Activated CD4-positive, alpha-beta T cell treated with anti-CD3 and anti-CD28 coated beads, Interleukin-2, amount 50 U/mL, for 16 hours (primary cell): ENCODE measurements at regions not wholly inside any gene's neighbourhood (a gene's known extent, or its start where the extent isn't known, plus 50 kb on each side); places are given as distances from the start of the nearest gene placed in this dataset.

ENCODE experiments used
- DNase-seq: peaks from one replicate; pipeline ENCODE4 v3.0.0-alpha.2; 2020

DNA sequence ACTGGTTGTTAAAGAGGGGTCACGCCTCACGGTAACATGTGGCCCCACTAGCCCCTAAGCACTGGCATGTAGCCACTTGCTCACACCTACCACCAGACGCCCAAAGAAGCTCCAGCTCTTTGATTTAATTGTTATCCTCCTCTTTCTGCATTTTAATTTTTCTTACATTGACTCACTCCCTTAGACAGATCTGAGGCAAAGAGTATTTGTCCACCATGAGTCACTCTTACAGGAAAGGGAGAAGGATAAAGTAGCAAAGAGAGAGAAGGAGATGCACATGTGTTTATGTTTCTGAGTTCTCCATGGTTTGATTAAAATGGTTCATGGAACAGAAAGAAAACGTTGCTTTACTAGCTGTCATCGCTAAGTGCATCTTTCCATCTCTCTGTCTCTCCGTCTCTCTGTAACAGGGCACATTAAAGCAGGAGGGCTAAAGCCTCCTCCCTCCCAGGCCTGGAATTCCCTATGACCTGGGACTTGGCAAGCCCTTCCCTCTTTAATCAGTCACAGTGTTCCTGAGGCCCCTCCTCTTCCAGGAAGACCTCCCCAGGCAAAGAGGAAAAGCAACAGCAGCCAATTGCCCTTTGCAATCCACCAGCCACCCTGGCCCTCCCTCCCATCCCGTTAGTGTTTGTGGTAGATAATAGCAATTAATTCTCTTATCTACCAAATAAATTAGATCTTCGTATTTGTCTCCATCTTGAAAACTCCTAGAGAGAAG is 112.8 kb upstream of the TSHZ2 start:
- no peak for DNase-seq

DNA sequence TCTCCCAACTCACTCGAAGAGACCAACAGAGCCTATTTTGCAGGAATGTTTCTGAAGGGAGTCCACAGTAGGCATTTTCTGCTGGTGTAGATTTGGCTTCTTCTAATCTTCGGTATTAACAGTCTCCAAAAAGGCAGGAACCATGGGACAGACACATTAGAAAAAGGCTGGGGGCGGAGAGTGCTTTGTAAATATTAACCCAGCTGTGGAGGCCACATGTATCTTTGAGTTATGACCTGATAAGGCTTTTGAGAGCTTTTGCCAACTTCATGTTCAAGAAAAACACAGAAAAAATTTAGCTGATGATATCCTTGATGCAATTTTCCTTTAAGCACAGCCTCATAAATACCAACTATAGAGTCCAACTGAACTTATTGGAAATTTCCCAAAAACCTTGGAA is 119.4 kb upstream of the TSHZ2 start:
- DNase-seq: no peak

DNA sequence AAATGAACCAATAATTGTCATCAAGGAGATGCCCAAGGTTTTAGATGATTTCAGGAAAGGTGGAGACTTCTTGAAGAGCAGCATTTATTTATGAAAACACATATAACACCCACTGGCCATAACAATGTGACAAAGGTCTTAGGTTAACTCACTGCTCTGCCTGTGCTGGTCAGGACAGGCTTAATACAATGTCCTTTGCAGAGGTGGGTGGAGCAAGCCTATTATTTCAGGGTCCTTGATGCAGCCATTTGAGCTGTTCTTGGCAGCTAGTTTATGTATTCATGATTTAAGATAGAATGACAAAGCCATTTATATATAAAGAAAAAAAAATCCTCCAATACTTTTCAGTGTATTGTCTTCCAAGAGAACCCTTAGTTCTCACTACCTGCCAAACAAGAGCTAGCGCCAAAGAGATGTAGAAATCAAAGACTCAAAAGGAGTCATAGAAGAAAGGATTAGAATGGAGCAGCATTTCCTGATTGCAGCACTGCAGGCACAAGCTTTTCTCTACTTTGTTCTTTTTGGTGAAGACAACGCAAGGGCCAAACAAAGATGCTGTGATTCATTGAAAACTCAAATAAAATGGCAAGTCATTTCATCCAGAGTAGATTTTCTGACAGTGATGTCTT is 124.3 kb upstream of the TSHZ2 start:
- no peak for DNase-seq

DNA sequence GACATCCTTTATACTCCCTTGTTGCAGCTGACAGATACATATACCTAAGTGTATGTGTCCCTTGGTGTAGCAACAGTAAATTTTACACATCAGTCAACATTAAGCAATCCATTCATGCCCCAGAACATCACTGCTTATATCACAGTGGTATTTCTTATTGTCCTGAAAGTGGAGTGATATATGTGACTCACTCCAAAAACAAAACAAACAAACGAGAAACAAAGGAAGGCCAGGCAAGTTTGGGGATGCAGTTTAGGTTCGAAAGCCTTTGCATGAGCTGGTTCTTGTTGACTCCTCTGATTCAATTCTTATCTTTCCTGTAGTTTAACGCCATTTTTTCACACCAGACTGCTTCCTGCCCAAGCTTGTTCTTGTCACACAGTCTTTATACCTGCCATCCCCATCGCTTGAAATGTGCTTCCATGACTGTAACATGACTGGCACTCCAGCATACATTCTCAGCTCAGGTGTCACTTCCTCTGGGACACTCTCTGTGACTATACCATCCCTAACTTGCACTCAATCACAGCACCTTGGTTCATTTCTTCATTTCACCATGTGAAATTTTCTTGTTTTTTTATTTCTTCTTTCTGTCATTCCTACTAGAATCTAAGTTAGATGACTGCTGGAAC is 125.0 kb upstream of the TSHZ2 start:
- DNase-seq: no peak

DNA sequence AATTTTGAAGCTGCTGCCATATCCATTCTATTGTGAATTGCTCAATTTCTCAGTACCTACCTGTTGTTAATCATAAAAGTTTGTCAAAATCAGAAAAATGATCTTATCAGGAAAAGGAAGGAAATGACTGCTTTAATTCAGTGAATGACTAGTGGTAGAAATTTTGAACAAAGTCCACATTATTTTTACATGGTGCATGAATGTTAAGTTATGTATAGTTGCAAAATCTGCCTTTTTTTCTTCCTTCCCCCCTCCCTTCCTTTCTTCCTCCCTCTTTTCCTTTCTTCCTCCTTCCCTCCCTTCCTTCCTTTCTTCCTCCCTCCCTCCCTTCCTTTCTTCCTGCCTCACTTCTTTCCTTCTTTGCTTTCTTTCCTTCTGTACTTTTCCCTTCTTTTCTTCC is 127.1 kb upstream of the TSHZ2 start:
- DNase-seq: no peak

DNA sequence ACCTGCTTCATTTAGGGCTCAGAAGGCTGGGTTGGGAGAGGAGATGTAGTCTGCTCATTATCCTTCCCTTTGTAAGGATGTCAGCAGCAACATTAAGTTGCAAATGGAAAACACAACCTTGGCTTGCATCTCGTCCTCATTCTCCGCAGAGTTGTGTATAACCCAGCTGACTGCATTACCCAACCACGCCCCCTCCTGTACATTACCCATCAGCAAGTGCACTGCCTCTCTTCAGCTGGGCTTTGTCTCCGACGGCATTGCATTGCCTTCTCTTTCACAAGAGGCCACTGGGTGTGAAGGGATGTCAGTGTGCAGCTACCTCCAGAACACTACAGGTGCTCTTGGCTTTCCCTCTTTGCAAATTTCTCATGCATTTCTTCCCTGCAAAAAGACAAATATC is 128.7 kb upstream of the TSHZ2 start:
- DNase-seq: no peak

DNA sequence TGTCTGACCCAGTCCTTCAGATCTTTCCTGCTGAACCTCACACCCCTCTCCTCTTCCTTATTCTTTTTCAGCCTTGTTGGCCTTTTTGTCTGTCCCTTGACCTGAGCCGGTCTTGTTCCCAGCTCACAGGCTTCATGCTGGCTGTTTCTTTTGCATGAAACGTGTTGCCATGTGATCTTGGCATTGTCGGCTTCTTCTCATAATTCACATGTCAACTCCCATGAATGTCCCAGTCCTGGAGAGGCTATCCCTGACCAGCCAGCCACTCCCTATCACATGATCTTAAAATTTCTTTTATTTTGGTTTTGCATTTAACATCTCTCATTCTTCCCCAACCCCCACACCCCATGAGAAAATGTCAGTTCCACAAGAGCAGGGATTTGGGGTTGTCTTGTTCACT is 131.2 kb upstream of the TSHZ2 start:
- no peak for DNase-seq

DNA sequence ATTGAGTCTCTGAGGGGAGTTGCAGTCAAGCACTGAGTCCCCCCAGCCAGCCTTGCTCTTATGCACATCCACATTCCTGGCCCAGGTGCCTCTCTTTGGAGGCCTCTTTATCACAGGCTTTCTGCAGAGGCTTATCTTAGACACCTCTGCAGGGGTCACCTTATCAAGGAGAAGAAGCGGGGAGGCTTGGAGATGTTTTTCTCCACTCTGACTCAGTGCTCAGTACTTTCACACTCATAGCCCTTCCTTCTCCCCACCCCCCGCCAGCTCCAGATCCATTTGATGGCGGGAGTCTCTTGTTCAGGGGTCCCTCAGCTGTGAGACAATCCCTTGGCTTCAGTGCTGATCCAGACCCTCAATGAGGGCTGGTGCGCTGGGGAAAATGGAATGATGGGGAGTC is 132.1 kb upstream of the TSHZ2 start:
- DNase-seq: no peak

DNA sequence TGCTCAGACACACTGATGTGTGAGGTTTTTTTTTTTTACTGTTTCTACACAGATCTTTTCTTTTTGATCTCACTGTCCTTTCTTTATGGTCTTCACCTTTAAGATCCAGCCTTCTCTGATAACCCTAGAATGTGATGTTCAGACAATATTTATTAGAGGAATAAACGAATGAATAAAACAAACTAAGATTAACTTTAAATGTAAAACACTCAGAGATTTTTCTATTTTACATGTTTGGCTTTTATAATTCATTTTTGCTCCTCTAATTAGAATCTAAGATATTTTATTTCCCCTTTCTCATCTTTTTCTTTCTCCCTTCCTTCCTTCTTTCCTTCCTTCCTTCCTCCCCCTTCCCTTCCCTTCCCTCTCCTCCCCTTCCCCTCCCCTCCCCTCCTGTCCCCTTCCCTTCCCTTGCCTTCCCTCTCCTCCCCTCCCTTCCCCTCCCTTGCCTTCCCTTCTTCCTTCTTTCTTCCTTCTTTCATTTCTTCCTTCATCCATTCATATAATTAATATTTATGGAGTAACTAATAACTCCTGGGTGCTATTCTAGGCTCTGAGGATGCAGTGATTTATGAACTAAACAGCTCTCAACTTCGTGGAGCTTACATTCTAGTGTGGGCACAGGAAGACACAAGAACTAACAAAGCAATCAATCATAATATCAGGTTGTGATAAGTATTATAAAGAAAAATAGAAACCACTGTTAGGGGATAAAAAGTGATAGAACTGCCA is 133.5 kb upstream of the TSHZ2 start:
- DNase-seq: no peak

DNA sequence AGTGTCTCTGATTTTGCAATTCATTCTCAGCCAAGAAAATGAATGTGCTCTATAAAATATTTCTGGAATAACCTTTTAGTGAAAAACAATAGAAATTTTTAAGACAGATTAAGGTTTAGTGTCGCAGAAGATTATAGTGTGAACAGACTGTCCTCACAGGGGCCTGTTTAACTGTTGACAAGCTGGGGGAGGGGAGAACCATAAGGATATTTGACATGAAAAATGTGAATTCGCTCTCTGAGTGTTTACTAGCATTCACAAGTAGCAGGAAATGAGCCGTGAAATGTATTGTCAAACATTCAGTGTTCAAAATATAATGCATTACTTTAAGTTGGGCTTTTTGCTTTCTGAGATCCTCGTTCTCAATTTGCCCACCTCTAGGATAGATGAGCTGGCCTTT is 134.8 kb upstream of the TSHZ2 start:
- DNase-seq: no peak

DNA sequence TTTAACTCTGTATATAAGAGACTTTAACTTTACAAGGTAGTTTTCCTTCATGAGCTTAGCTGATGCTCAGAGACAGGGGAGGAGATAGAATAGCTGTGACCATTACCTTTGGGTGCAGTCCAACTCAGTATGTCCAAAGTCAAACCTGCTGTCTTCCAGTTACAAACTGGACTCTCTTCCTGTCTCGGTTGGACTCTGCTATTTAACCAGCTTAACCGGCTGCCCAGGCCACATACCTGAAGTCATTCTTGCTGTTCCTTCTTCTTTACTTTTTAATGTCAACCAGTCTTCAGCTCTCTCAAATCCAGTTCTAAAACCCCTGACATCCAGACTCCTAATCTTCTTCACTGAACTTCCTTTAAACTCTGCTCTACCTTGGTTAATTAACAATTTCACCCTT is 138.3 kb upstream of the TSHZ2 start:
- DNase-seq: no peak

DNA sequence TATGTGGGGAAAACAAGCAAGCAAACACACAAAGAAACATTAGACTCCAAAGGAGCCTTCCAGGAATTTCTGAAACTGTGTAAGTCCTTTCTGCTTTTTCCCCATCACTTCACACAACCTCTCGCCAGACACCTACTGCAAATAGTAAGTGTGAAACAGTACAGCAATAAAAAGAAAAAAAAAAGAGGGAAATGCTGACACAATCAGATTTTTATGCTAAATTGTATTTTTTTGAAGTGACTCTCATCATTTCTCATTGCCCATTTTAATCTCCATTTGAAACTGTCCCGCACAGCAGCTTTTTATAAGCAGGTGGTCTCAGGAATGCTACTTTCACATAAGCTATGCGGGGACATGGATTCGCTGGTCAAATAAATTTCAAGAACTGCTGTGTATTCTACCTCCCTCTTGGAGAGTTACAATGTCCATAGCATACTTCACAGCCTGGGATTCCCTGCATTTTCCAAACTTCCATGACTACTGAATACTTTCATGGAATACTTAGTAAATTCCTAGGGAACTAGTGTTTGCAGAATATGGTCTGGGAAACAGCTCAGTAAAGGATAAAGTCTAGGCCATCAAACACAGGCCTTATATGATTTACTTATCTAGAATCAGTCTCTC is 139.9 kb upstream of the TSHZ2 start:
- DNase-seq: no peak

DNA sequence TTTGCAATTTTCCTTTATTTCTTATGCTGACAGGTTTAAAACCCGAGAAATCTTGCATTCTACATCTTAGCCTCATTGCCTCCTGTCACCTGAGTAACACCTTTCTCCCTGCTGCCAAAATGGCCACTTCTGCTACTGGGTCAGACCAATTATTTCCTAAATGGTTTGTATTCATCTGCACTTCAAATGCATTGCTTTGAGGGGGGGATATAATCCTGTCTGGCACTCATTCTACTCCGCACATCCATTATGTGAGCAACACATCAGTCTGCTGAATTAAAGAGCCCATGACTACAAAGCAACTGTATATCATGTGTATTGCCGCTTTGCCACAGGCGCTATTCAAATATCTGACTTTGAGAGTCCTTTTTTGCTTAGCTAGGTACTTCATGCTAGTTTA is 141.6 kb upstream of the TSHZ2 start:
- DNase-seq: no peak

DNA sequence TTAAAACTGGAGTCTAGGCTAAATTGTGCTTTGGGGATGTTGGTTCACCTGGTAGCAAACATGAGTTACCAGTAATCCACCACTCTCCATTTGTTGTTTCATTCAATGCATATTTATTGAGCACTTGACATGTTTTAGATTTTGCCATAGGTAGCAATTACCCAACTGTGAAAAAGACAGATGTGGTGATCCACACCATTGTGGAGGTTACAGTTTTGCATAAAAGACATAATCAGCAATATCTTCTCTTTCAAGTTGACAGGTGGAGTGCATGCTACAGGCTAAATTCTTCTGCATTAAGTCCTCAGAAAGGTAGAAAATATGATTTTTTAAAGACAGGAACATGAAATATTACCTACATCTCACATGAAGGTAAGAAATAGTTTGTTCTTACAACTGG is 143.0 kb upstream of the TSHZ2 start:
- no peak for DNase-seq

DNA sequence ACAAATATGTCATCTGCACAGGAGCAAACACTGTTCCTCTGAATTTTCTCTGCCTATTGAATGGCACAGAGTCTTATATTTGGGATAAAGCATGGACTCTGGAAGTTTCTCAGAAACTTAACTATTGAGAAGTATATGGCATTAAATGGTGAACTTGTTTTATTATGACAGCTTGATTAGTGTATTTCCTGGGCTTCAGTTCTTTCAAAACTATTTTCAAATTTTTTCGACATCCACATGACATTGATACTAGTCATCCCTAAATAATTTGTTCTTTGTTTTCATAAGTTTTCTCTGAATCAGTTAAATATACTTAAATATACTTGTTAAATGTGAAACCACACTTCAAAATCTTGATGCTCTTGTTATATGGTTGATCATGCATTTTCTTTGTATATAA is 144.0 kb upstream of the TSHZ2 start:
- DNase-seq: no peak

DNA sequence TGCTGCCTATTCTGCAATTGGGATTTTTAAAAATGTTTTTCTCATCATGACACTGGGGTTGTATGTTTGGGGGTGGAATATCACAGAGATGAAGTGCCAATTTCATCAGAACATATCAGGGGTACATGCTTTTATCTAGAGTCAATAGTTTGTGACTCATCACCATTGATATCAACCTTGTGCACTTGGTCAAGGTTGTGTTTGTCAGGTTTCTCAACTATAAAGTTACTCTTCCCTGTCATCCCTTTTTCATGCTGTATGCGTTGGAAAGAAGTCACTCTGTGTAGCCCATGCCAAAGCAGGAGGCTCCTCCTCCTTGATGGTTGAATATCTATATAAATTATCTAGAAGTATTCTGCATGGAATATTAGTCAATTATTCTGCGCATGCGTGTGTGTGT is 145.4 kb upstream of the TSHZ2 start:
- DNase-seq: no peak

DNA sequence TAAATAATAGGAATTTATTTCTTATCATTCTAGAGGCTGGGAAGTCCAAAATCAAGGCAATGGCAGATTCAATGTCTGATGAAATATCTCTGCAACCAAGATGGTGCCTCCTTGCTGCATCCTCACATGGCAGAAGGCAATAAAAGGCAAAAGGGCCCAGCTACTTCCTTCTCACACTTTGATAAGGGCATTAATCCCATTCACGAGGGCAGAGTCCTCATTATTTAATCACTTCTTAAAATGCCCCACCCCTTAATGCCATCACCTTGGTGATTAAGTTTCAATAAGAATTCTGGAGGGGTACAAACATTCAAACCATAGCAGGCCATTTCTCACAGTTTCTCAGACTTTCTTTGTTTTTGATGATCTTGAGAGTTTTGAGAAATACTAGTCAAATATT is 145.8 kb upstream of the TSHZ2 start:
- no peak for DNase-seq

DNA sequence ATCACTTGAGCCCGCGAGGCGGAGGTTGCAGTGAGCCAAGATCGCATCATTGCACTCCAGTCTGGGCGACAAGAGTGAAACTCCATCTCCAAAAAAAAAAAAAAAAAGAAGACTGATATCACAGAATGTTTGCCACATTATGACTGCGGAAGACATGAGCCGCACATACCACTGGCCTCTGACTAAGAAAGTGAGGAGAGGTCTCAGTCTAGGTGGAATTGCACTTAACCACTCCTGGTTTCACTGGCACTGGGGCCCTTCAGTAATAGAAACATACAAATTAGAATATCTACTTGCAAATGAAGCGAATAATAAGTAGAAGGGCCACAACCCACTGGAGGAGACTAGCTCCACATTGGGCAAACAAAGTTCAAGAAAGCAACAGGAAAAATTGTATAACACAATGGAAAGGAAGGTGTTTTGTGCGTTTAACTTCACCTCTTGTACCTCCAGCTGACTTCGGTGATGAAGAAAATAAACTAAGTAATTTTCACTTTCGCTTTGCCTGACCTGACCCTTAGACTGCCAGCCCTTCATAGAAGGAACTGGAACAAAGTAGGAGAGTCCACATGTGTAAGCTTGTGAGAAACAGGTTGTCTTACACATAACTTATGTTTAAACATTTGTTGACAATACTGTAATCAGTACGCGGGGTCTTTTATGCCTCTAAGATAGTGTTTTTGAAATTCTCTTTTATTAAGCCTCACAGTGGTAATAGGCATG is 147.5 kb upstream of the TSHZ2 start:
- DNase-seq: no peak

DNA sequence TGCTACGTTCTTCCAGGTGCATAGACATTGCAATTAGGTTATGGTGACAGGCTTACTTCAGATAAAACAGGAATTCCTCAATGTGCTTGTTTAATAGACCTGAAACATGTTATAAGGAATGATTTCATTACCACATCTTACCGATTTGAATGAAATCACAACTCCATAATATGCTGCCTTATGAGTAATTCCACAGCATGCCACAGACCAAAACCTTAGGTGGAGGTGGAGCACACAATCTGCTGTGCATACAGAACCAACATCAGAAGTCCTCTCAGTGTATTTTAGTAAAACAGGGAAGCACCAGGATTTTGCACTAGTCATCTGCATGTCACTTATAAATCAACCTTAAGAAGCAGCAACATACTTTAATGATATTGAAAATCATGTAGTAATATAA is 148.9 kb upstream of the TSHZ2 start:
- DNase-seq: no peak

DNA sequence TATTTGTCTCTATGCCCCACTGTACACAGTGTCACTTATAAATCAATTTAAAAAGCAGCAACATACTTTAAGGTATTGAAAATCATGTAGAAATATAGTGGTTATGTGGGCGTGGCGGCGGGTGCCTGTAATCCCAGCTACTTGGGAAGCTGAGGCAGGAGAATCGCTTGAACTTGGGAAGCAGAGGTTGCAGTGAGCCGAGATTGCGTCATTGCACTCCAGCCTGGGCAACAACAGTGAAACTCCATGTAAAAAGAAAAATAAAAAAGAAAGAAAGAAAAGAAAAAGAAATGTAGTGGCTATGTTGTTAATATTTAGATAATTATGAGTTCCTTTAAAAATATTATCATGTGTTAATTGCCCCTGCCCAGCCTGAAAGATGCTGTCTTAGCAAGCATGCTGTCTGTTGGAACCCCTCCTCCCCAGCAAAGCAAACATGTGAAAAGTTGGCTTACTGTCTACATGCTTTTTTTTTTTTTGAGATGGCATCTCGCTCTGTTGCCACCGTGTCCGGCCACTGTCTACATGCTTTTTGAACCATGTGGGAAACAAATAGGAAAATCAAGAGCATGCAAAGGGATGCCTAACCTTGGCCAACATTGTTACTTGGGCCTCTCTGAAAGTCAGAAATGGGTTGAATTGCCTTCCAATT is 151.4 kb upstream of the TSHZ2 start:
- DNase-seq: no peak

DNA sequence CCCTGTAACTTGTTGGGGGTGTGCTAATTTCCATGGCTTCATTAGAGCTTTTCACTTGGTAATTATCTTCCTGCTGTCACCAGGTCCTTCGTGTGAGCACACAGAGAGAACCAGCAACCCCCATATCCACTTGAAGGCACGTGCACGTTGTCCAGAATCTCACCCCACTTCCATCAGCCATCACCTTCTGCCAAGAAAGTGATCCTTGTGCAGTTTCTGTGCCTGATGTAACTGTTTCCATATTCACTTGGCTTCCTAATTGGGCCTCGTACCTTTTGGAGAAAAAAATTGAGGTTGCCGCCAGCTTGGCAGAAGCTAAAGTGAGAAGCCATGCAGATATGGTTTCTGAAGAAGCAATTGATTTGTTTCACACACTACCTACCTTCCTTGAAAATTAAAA is 153.7 kb upstream of the TSHZ2 start:
- no peak for DNase-seq

DNA sequence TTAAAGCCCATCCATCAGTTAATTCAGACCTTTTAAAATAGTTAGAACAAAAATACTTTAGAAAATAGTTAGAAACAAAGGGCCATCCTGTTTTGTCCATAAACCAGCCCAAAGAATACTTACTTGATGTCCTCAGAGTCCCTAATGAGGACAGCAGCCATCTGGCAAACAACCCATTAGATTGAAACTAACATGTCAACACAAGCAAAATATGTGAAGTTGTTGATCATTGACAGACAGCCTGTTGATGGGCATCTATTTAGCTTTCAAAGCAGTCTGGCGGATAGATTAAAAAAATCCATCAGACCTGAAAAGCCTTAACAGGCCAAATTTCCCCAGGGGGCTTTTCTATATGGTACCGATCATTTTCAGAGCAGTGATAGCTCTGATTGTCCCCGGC is 154.2 kb upstream of the TSHZ2 start:
- DNase-seq: no peak
